HepG2 (cell line): ENCODE measurements at regions not wholly inside any gene's neighbourhood (a gene's known extent, or its start where the extent isn't known, plus 50 kb on each side); places are given as distances from the start of the nearest gene placed in this dataset.

ENCODE experiments used
- ATAC-seq: fragments of 200-7000 bp; cut with Tn5 transposase; 3 replicates; pipeline ENCODE4 v1.9.1; 2020; ENCODE audit warnings: mild to moderate bottlenecking, moderate library complexity
- BruUV-seq: library from RNA; stranded (reverse); fragments of 400-500 nt; replicated peaks from 2 replicates; lab custom pipeline; 2021; lab: Mats Ljungman, UMichigan
- CTCF ChIA-PET: fragments of 300-600 bp; formaldehyde crosslinking; extraction: SDS; loops from one replicate; lab custom pipeline; 2021; ENCODE audit warnings: low total read pairs, inconsistent platforms, low intra/inter-chr PET ratio; lab: Yijun Ruan, JAX
- POLR2A ChIA-PET: fragments of 350-600 bp; sonication (Branson Sonifier 250); formaldehyde crosslinking; loops from one replicate; lab custom pipeline; 2020; ENCODE audit warnings: antibody characterized with exemption, inconsistent platforms; lab: Yijun Ruan, JAX
- DNase-seq: peaks from one replicate; pipeline ENCODE4 v3.0.0-alpha.2; 2015; ENCODE audit warnings: low spot score
- FAIRE-seq: peaks from 3 replicates; lab custom pipeline; 2011; peaks lifted over from hg19 to GRCh38; lab: Jason Lieb, UNC
- H2AFZ ChIP-seq: one replicate; pipeline ENCODE4 v1.6.1; 2011; ENCODE audit warnings: low read length, inconsistent platforms
- H3K27ac ChIP-seq: fragments of 300-600 bp; 3 replicates; pipeline ENCODE4 v1.8.0; 2011; ENCODE audit warnings: mixed run types, mild to moderate bottlenecking, mixed read lengths, low read length, inconsistent platforms; ENCODE audit not compliant: insufficient read depth; ENCODE audit errors: extremely low read length
- H3K27me3 ChIP-seq, 2 experiments: fragments of 200-600 bp in 1 of 2; 2 replicates in 1 of 2; 3 replicates in 1 of 2; pipeline versions ENCODE4 v1.6.0 to v1.8.0; 2011; ENCODE audit warnings: low read length in 2 of 2, mild to moderate bottlenecking in 2 of 2, moderate library complexity in 2 of 2, inconsistent platforms in 1 of 2; ENCODE audit not compliant: insufficient read depth in 2 of 2, control insufficient read depth in 1 of 2
- H3K36me3 ChIP-seq, 2 experiments: fragments of 200-600 bp in 1 of 2; replicated peaks in 1 of 2; 2 replicates in 1 of 2; 3 replicates in 1 of 2; pipeline versions ENCODE4 v1.5.1 to v1.8.0; 2011; ENCODE audit warnings: low read length in 2 of 2, inconsistent platforms in 1 of 2; ENCODE audit not compliant: insufficient read depth in 2 of 2, control insufficient read depth in 1 of 2
- H3K4me1 ChIP-seq: 2 replicates; pipeline ENCODE4 v1.5.1; 2012; ENCODE audit warnings: low read length, inconsistent platforms; ENCODE audit not compliant: insufficient read depth
- H3K4me2 ChIP-seq: 2 replicates; pipeline ENCODE4 v1.6.0; 2011; ENCODE audit warnings: low read depth, low read length, inconsistent platforms
- H3K4me3 ChIP-seq, 3 experiments: fragments of 200-600 bp in 1 of 3; sonication (generic), shearing (Covaris generic) in 1 of 3; replicated peaks in 1 of 3; 2 replicates each; pipeline ENCODE4 v1.5.1; 2011 to 2016; ENCODE audit warnings: low read length in 3 of 3, inconsistent platforms in 2 of 3, low read depth in 2 of 3, mild to moderate bottlenecking in 2 of 3, control low read depth in 1 of 3, mixed read lengths in 1 of 3; ENCODE audit not compliant: insufficient read depth in 1 of 3
- H3K79me2 ChIP-seq: one replicate; pipeline ENCODE4 v1.6.1; 2011; ENCODE audit warnings: low read length, inconsistent platforms; ENCODE audit not compliant: insufficient read depth
- H3K9ac ChIP-seq: 2 replicates; pipeline ENCODE4 v1.6.0; 2011; ENCODE audit warnings: mild to moderate bottlenecking, low read depth, low read length, inconsistent platforms; ENCODE audit not compliant: insufficient read depth
- H3K9me3 ChIP-seq: 2 replicates; pipeline ENCODE4 v1.5.1; 2012; ENCODE audit warnings: mild to moderate bottlenecking, low read length
- H4K20me1 ChIP-seq: 2 replicates; pipeline ENCODE4 v1.6.0; 2011; ENCODE audit warnings: inconsistent platforms, mild to moderate bottlenecking, low read length, moderate library complexity; ENCODE audit not compliant: insufficient read depth
- ARID5B ChIP-seq: IDR thresholded peaks from 2 replicates; pipeline ENCODE4 v1.4.0; 2020; ENCODE audit warnings: mild to moderate bottlenecking, missing genetic modification reagents
- BORCS8-MEF2B ChIP-seq: sonication (generic); formaldehyde crosslinking; IDR thresholded peaks from 2 replicates; pipeline ENCODE4 v1.8.0; 2022; ENCODE audit warnings: mild to moderate bottlenecking, missing genetic modification reagents
- ETV6 ChIP-seq: sonication (generic); formaldehyde crosslinking; conservative IDR thresholded peaks from 2 replicates; pipeline ENCODE4 v1.4.0; 2020; ENCODE audit warnings: missing genetic modification reagents
- GPN1 ChIP-seq: sonication (generic); formaldehyde crosslinking; IDR thresholded peaks from 2 replicates; pipeline ENCODE4 v1.5.1; 2020; ENCODE audit warnings: missing genetic modification reagents, borderline replicate concordance
- KLF6 ChIP-seq: IDR thresholded peaks from 2 replicates; pipeline ENCODE4 v1.8.0; 2016; ENCODE audit warnings: missing biosample characterization, missing genetic modification reagents
- MAFF ChIP-seq: IDR thresholded peaks from 2 replicates; pipeline ENCODE4 v1.6.1; 2011; ENCODE audit warnings: low read depth, low read length, improper control_type of control experiment
- TSC22D2 ChIP-seq: sonication (generic); formaldehyde crosslinking; IDR thresholded peaks from 2 replicates; pipeline ENCODE4 v1.5.1; 2020; ENCODE audit warnings: missing genetic modification reagents, mild to moderate bottlenecking, borderline replicate concordance
- ZBTB25 ChIP-seq: IDR thresholded peaks from 2 replicates; pipeline ENCODE4 v1.6.1; 2018; ENCODE audit warnings: missing genetic modification reagents
- ZKSCAN1 ChIP-seq: fragments of 150-350 bp; IDR thresholded peaks from 2 replicates; pipeline ENCODE4 v1.6.1; 2014; ENCODE audit warnings: low read length
- ZNF317 ChIP-seq: sonication (generic); formaldehyde crosslinking; IDR thresholded peaks from 2 replicates; pipeline ENCODE4 v1.5.0; 2020; ENCODE audit warnings: mild to moderate bottlenecking, missing genetic modification reagents
- ZNF460 ChIP-seq: sonication (generic); formaldehyde crosslinking; IDR thresholded peaks from 2 replicates; pipeline ENCODE4 v1.5.1; 2020; ENCODE audit warnings: missing genetic modification reagents, mild to moderate bottlenecking, borderline replicate concordance
- WGBS: methylation state at CpG from one replicate; pipeline ENCODE4 v1.1.6; 2017; ENCODE audit warnings: low lambda C conversion rate; 5-methylcytosine and 5-hydroxymethylcytosine counted together
- in situ Hi-C: cut with HindIII; loops from 2 replicates; pipeline ENCODE4 v1.10.0; 2017; ENCODE audit warnings: low pct_unique_long_range_greater_than_20kb; ENCODE audit not compliant: extremely low pct_ligation_motif_present
- intact Hi-C: fragments of 100-400 bp; cut with micrococcal nuclease; formaldehyde crosslinking; loops from one replicate; pipeline ENCODE4 v1.10.0; 2022; ENCODE audit not compliant: unreplicated experiment

- CTCF ChIA-PET = no interaction called here
- no peak for ATAC-seq
Measured at GRCh38 chr4:189301692-189302091, 639.0 kb upstream of the FRG1 start.

GRCh38 chr4:189302719-189303118, 638.0 kb upstream of the FRG1 start:
- no peak for TF ChIP-seq ZBTB25 (CRISPR knock-in tag)
- no peak for TF ChIP-seq GPN1 (CRISPR knock-in tag)
- no peak for TF ChIP-seq ETV6 (CRISPR knock-in tag)
- no peak for TF ChIP-seq BORCS8-MEF2B (CRISPR knock-in tag)
- TF ChIP-seq ZNF317 (CRISPR knock-in tag) = no peak
- TF ChIP-seq KLF6 (CRISPR knock-in tag) = no peak
- no peak for TF ChIP-seq ARID5B
- no peak for TF ChIP-seq MAFF
- no peak for TF ChIP-seq ZKSCAN1
- no peak overlapping the region for H3K27ac ChIP-seq
- ChIA-PET POLR2A (no interaction called here), CTCF (no interaction called here)
- H2AFZ ChIP-seq = no peak overlapping the region
- no peak for DNase-seq
- in situ Hi-C loops (no loop called here), intact Hi-C loops (no loop called here)
- 62% methylated on average over 8 of the region's 8 CpGs for WGBS
- no peak for FAIRE-seq
- no TSS peak for BruUV-seq
- ATAC-seq = no peak
- H3K9me3 ChIP-seq = no peaks in the 10 kb centered on the region
- no peaks in the 10 kb centered on the region for H3K27me3 ChIP-seq
- no peak overlapping the region for H3K4me3 ChIP-seq
- no peaks in the 10 kb centered on the region for H3K36me3 ChIP-seq
- H3K4me2 ChIP-seq = no peak overlapping the region
- H3K9ac ChIP-seq = no peak overlapping the region
- no peaks in the 10 kb centered on the region for H4K20me1 ChIP-seq
- no peaks in the 10 kb centered on the region for H3K4me1 ChIP-seq
- peaks cover 3% of the 10 kb centered on the region for H3K79me2 ChIP-seq

More at GRCh38 chr4:189301692-189302091, 639.0 kb upstream of the FRG1 start:
- Histone ChIP-seq H3K4me1 (no peaks in the 10 kb centered on the region), H3K27ac (no peak overlapping the region), H3K36me3 (no peaks in the 10 kb centered on the region), H3K4me3 (no peak overlapping the region), H3K4me2 (no peak overlapping the region), H3K79me2 (no peaks in the 10 kb centered on the region), H3K9ac (no peak overlapping the region), H3K27me3 (no peaks in the 10 kb centered on the region), H2AFZ (no peak overlapping the region), H3K9me3 (no peaks in the 10 kb centered on the region), H4K20me1 (no peaks in the 10 kb centered on the region)
- FAIRE-seq (no peak), DNase-seq (no peak)
- in situ Hi-C loops (no loop called here), intact Hi-C loops (no loop called here)
- TF ChIP-seq TSC22D2 (CRISPR knock-in tag) (no peak), ZNF460 (CRISPR knock-in tag) (no peak)
- BruUV-seq = no TSS peak
- POLR2A ChIA-PET = no interaction called here
- 72% methylated on average over 9 of the region's 9 CpGs for WGBS
